Activated naive CD8-positive, alpha-beta T cell treated with anti-CD3 and anti-CD28 coated beads, Interleukin-2, amount 50 U/mL, for 24 hours (primary cell): ENCODE measurements at regions not wholly inside any gene's neighbourhood (a gene's known extent, or its start where the extent isn't known, plus 50 kb on each side); places are given as distances from the start of the nearest gene placed in this dataset.

Source experiments
- ATAC-seq: fragments of 150-1000 bp; cut with Tn5 transposase; one replicate; pipeline ENCODE4 v1.10.0; 2021
- DNase-seq: peaks from one replicate; pipeline ENCODE4 v3.0.0; 2021
- H3K27ac Mint-ChIP-seq: one replicate; pipeline ENCODE4 v1.8.0; 2021; ENCODE audit warnings: mild to moderate bottlenecking, mixed read lengths
- H3K27me3 Mint-ChIP-seq: one replicate; pipeline ENCODE4 v1.8.0; 2021; ENCODE audit warnings: mixed read lengths
- H3K36me3 Mint-ChIP-seq: one replicate; pipeline ENCODE4 v1.8.0; 2021; ENCODE audit warnings: low read depth, mixed read lengths
- H3K4me1 Mint-ChIP-seq: one replicate; pipeline ENCODE4 v1.8.0; 2021; ENCODE audit warnings: mixed read lengths
- H3K4me3 Mint-ChIP-seq: one replicate; pipeline ENCODE4 v1.8.0; 2021; ENCODE audit warnings: mild to moderate bottlenecking, moderate library complexity, mixed read lengths
- H3K9me3 Mint-ChIP-seq: one replicate; pipeline ENCODE4 v1.8.0; 2021; ENCODE audit warnings: mixed read lengths

GRCh38 chr5:60007729-60008128, 114.2 kb upstream of the PDE4D start:
- Mint-ChIP-seq H3K4me1 (no peaks in the 10 kb centered on the region), H3K4me3 (no peak overlapping the region), H3K27ac (no peak overlapping the region), H3K9me3 (no peaks in the 10 kb centered on the region), H3K36me3 (no peaks in the 10 kb centered on the region), H3K27me3 (no peaks in the 10 kb centered on the region)
- DNase-seq (no peak), ATAC-seq (no peak)

GRCh38 chr5:59999056-59999455, 105.5 kb upstream of the PDE4D start:
- DNase-seq (no peak), ATAC-seq (no peak)
- no peaks in the 10 kb centered on the region for H3K4me1 Mint-ChIP-seq

DNA sequence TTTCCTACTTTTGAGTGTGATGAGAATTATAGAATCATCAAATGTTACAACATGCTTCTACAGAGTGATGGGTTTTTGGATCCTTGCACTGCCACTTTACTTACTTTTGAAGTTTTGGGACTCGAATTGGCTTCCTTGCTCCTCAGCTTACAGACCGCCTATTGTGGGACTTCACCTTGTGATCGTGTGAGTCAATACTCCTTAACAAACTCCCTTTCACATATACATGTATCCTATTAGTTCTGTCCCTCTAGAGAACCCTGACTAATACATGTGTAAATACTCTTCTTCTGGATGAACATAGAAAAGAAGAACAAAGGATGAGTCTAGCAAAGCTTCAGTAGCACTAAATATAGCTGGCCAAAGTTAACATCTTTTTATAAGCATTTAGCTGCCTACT, 98.7 kb upstream of the PDE4D start:
- DNase-seq (no peak), ATAC-seq (no peak)
- H3K27me3 Mint-ChIP-seq = no peaks in the 10 kb centered on the region
- H3K9me3 Mint-ChIP-seq = no peaks in the 10 kb centered on the region
- no peaks in the 10 kb centered on the region for H3K36me3 Mint-ChIP-seq
- H3K4me1 Mint-ChIP-seq = no peaks in the 10 kb centered on the region
- no peak overlapping the region for H3K27ac Mint-ChIP-seq
- no peak overlapping the region for H3K4me3 Mint-ChIP-seq

More at GRCh38 chr5:59999056-59999455, 105.5 kb upstream of the PDE4D start:
- H3K27ac Mint-ChIP-seq = no peak overlapping the region
- H3K36me3 Mint-ChIP-seq = no peaks in the 10 kb centered on the region
- H3K27me3 Mint-ChIP-seq = no peaks in the 10 kb centered on the region
- peaks cover 9% of the 10 kb centered on the region for H3K9me3 Mint-ChIP-seq
- H3K4me3 Mint-ChIP-seq = no peak overlapping the region

GRCh38 chr5:59988396-59988795, 94.9 kb upstream of the PDE4D start:
- ATAC-seq (no peak), DNase-seq (no peak)
- H3K9me3 Mint-ChIP-seq = no peaks in the 10 kb centered on the region
- H3K27me3 Mint-ChIP-seq = no peaks in the 10 kb centered on the region
- no peaks in the 10 kb centered on the region for H3K4me1 Mint-ChIP-seq
- no peak overlapping the region for H3K27ac Mint-ChIP-seq
- no peak overlapping the region for H3K4me3 Mint-ChIP-seq
- no peaks in the 10 kb centered on the region for H3K36me3 Mint-ChIP-seq

DNA sequence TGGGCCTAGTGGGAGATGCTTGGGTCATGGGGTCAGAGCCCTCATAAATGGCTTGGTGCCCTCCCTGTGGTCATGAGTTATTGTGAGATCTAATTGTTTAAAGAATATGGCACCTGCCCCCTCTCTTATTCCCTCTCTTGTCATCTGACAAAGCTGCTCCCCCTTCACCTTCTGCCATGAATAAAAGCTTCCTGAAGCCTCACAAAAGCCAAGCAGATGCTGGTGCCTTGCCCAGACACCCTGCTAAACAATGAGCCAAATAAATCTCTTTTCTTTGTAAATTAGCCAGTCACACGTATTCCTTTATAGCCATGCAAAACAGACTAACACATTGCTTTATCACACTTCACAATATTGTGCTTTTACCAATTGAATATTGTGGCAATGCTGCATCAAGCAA, 82.8 kb upstream of the PDE4D start:
- Mint-ChIP-seq H3K4me3 (no peak overlapping the region), H3K27ac (no peak overlapping the region), H3K27me3 (no peaks in the 10 kb centered on the region), H3K9me3 (peaks cover 7% of the 10 kb centered on the region), H3K4me1 (no peaks in the 10 kb centered on the region), H3K36me3 (no peaks in the 10 kb centered on the region)
- DNase-seq (no peak), ATAC-seq (no peak)

- DNase-seq (no peak), ATAC-seq (no peak)
- Mint-ChIP-seq H3K4me1 (no peaks in the 10 kb centered on the region), H3K27me3 (no peaks in the 10 kb centered on the region), H3K4me3 (no peak overlapping the region), H3K27ac (no peak overlapping the region), H3K36me3 (no peaks in the 10 kb centered on the region), H3K9me3 (peaks cover 14% of the 10 kb centered on the region)
Observed at GRCh38 chr5:59972043-59972442, 78.5 kb upstream of the PDE4D start.

DNA sequence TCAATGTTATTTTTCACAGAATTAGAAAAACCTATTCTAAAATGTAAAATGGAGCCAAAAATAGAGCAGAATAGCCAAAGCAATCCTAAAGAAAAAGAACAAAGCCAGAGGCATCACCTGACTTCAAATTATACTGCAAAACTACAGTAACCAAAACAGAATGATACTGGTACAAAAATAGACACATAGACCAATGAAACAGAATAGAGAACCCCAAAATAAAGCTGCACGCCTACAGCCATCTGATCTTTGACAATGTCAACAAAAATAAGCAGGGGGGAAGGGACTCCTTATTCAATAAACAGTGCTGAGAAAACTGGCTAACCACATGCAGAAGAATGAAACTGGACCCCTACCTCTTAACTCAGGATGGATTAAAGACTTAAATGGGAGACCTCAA, 65.8 kb upstream of the PDE4D start:
- Mint-ChIP-seq H3K4me1 (no peaks in the 10 kb centered on the region), H3K36me3 (no peaks in the 10 kb centered on the region), H3K27me3 (no peaks in the 10 kb centered on the region), H3K4me3 (no peak overlapping the region), H3K27ac (no peak overlapping the region), H3K9me3 (no peaks in the 10 kb centered on the region)
- DNase-seq (no peak), ATAC-seq (no peak)

- Mint-ChIP-seq H3K4me3 (no peak overlapping the region), H3K9me3 (no peaks in the 10 kb centered on the region), H3K27ac (no peak overlapping the region), H3K36me3 (no peaks in the 10 kb centered on the region), H3K27me3 (no peaks in the 10 kb centered on the region), H3K4me1 (no peaks in the 10 kb centered on the region)
- no peak for DNase-seq
- ATAC-seq = no peak
Observed at GRCh38 chr5:59956130-59956783, 62.7 kb upstream of the PDE4D start.

GRCh38 chr5:59955241-59955640, 61.7 kb upstream of the PDE4D start:
- no peak for ATAC-seq
- Mint-ChIP-seq H3K9me3 (no peaks in the 10 kb centered on the region), H3K27ac (no peak overlapping the region), H3K27me3 (no peaks in the 10 kb centered on the region), H3K4me1 (no peaks in the 10 kb centered on the region), H3K36me3 (no peaks in the 10 kb centered on the region), H3K4me3 (no peak overlapping the region)
- DNase-seq = no peak

- no peaks in the 10 kb centered on the region for H3K4me1 Mint-ChIP-seq
- ATAC-seq = no peak
- DNase-seq = no peak
- H3K27ac Mint-ChIP-seq = no peak overlapping the region
- H3K4me3 Mint-ChIP-seq = no peak overlapping the region
- peaks cover 2% of the 10 kb centered on the region for H3K27me3 Mint-ChIP-seq
- no peaks in the 10 kb centered on the region for H3K36me3 Mint-ChIP-seq
- peaks cover 5% of the 10 kb centered on the region for H3K9me3 Mint-ChIP-seq
Observed at GRCh38 chr5:59943452-59944113, 50.1 kb upstream of the PDE4D start.
